ENCODE measurements at regions not wholly inside any gene's neighbourhood (a gene's known extent, or its start where the extent isn't known, plus 50 kb on each side); places are given as distances from the start of the nearest gene placed in this dataset.

- Histone ChIP-seq H3K4me1 (ENCODE audit: control insufficient read depth, insufficient read depth, low read length) (no peaks in the 10 kb centered on the region), H3K9me3 (ENCODE audit: control insufficient read depth, insufficient read depth, low read depth, low read length) (no peaks in the 10 kb centered on the region), H3K27ac (ENCODE audit: extremely low read depth, low read depth, low read length) (no peak overlapping the region), H3K36me3 (ENCODE audit: control insufficient read depth in 2 of 2, insufficient read depth in 1 of 2, low read length in 2 of 2) (no peaks in the 10 kb centered on the region), H3K4me3 (ENCODE audit: low read depth, low read length) (no peak overlapping the region)
- ChIA-PET POLR2A (no interaction called here), CTCF (interaction anchor here (2.6 kb wide), 1 partner anchor 31 kb away, joined by 7 read pairs; no protein-coding TSS in a partner anchor)
- TF ChIP-seq KLF1 (tag by site-specific recombination; IDR thresholded peaks at IDR 0.05) (peak; percentile 57; the same call in 1 of the 2 replicates), MEIS1 (CRISPR knock-in tag; IDR thresholded peaks at IDR 0.05; ENCODE audit: borderline replicate concordance) (no peak)
Observed at GRCh38 chr17:51491416-51491815, 231.1 kb downstream of the UTP18 start.

- Histone ChIP-seq H3K36me3 (ENCODE audit: control insufficient read depth in 2 of 2, insufficient read depth in 1 of 2, low read length in 2 of 2) (no peaks in the 10 kb centered on the region), H3K4me1 (ENCODE audit: control insufficient read depth, insufficient read depth, low read length) (peaks cover 4% of the 10 kb centered on the region), H3K27ac (ENCODE audit: extremely low read depth, low read depth, low read length) (no peak overlapping the region), H3K9me3 (ENCODE audit: control insufficient read depth, insufficient read depth, low read depth, low read length) (no peaks in the 10 kb centered on the region), H3K4me3 (ENCODE audit: low read depth, low read length) (no peak overlapping the region)
- CTCF ChIA-PET = interaction anchor here (2.6 kb wide), 1 partner anchor 32 kb away, joined by 7 read pairs; no protein-coding TSS in a partner anchor
- TF ChIP-seq ZBTB6 (tag by site-specific recombination; IDR thresholded peaks at IDR 0.05) (no peak), ZNF394 (tag by site-specific recombination; IDR thresholded peaks at IDR 0.05; ENCODE audit: borderline replicate concordance) (no peak), ZNF791 (tag by site-specific recombination; IDR thresholded peaks at IDR 0.05) (no peak), ZNF146 (tag by site-specific recombination; IDR thresholded peaks at IDR 0.05) (no peak), PRDM4 (tag by site-specific recombination; IDR thresholded peaks at IDR 0.05) (no peak), ZSCAN5A (tag by site-specific recombination; IDR thresholded peaks at IDR 0.05) (no peak), ZNF530 (tag by site-specific recombination; IDR thresholded peaks at IDR 0.05; ENCODE audit: low read depth) (no peak), ZNF670 (tag by site-specific recombination; IDR thresholded peaks at IDR 0.05; ENCODE audit: low read depth) (no peak), ZNF10 (tag by site-specific recombination; IDR thresholded peaks at IDR 0.05) (no peak), ZEB2 (tag by site-specific recombination; IDR thresholded peaks at IDR 0.05) (no peak), BCL11A (tag by site-specific recombination; IDR thresholded peaks at IDR 0.05; ENCODE audit: low read depth) (no peak), CTCF (tag by site-specific recombination; IDR thresholded peaks at IDR 0.05) (no peak), ZNF585B (tag by site-specific recombination; IDR thresholded peaks at IDR 0.05) (no peak), INSM2 (tag by site-specific recombination; IDR thresholded peaks at IDR 0.05) (no peak), ZNF560 (tag by site-specific recombination; IDR thresholded peaks at IDR 0.05; ENCODE audit: borderline replicate concordance) (no peak), ZNF558 (tag by site-specific recombination; IDR thresholded peaks at IDR 0.05) (no peak), ZNF600 (tag by site-specific recombination; IDR thresholded peaks at IDR 0.05) (no peak)
- POLR2A ChIA-PET = no interaction called here
Observed at GRCh38 chr17:51493206-51493605, 232.9 kb downstream of the UTP18 start.
